GM21529 (cell line): ENCODE measurements at regions not wholly inside any gene's neighbourhood (a gene's known extent, or its start where the extent isn't known, plus 50 kb on each side); places are given as distances from the start of the nearest gene placed in this dataset.

Experiments used
- ATAC-seq: cut with Tn5 transposase; IDR thresholded peaks from one replicate; pipeline ENCODE4 v1.9.1; 2021; ENCODE audit not compliant: unreplicated experiment

DNA sequence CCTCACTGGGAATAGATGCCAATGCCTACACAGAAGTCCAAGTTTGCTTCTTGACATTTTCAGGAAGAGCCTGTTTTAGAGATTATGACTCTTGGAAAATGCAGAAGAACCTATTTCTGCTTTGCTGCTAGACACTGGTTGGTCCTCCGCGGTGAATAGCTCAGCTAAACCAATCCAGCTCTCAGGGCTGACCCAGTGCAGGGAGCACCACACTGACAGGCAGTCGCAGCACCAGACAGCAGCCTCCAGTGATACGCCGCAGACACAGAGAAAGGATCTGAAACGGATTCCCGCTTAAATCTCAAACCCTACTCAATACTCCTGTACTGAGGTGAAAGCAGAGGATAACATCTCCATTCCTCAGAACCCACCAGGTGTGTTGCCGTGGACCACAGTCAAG lies 183.4 kb downstream of the ENGASE start:
- ATAC-seq, result no peak

- ATAC-seq, result no peak
These were observed 181.4 kb downstream of the ENGASE start for GRCh38 chr17:79255926-79256585.

- no peak for ATAC-seq
These were observed 180.8 kb downstream of the ENGASE start for GRCh38 chr17:79255456-79255855.

DNA sequence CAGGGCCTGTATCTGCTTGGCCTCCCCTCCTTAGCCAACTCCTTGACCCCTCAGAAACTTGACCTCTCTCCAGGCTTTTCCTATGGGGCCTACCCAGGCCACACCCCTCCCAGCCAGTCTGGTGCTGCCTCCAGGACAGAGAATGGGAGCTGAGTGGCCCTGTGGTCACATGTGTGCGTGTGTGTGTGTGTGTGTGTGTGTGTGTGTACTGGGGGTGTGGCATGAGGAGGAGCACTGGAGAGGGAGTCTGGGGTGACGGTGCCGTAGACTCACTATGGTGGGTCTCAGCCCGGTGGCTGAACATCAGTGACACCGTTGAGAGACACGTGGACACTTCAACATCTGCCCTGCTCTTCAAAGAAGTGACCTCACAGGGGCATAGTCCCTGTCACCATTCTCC lies 180.4 kb downstream of the ENGASE start:
- no peak for ATAC-seq

DNA sequence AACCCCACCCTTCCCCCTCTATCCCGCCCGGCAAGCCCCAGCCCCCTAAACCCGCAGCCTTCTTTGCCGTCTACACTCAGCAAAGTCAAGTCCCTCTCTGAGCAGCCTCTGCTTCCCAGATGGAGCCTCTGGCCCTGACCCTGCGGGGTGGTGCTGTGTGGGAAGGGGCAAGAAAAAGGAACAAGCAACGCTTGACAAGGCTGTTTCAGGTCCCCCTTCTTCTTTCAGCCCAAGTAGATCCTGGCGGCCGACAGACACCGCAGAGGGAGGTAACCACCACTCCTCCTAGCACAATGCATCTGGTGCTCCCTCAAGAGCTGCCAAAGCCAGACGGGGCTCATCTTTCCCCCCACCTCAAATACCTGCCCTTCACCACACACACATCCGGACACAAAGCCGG lies 178.3 kb downstream of the ENGASE start:
- ATAC-seq, result no peak

- ATAC-seq, result no peak
These were observed 177.2 kb downstream of the ENGASE start for GRCh38 chr17:79251824-79252223.

GRCh38 chr17:79249929-79250521 lies 175.4 kb downstream of the ENGASE start:
- ATAC-seq, result no peak

DNA sequence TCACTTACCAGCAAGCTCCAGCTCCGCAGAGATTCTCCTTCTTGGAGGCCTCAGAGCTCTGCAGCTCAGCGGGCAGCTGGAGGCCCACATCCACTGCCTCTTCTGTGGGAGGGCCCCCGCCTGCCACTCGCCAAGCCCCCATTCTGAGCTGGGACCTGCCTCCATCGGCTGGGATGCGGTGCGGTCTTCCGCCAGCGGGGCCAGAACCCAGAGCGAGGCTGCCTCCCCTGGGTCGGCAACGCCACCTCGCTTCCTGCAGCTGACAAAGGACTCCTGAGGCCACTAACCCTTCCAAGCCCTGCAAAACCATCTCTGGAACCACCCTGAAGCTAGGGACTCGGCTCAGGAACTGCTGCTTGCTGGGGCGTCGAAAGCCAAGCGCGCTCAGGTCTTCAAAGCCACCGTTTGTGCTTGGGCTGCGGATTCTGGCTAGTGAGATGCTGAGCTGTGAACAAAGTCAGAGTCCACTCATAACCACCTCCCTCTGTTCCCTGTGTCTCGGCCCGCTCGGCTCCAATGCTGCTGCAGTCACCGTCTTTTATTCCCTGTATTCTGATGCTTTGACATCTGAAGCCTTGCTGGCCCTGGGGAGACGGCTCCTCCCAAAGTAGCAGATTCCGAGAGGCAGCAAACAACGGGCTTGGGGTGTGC lies 174.3 kb downstream of the ENGASE start:
- ATAC-seq, result no peak

GRCh38 chr17:79246225-79247190 lies 171.9 kb downstream of the ENGASE start:
- no peak for ATAC-seq

GRCh38 chr17:79244665-79245064 lies 170.0 kb downstream of the ENGASE start:
- ATAC-seq, result no peak

- no peak for ATAC-seq
These were observed 169.4 kb downstream of the ENGASE start for GRCh38 chr17:79243996-79244395.

- ATAC-seq, result no peak
These were observed 169.0 kb downstream of the ENGASE start for GRCh38 chr17:79243603-79243990.

- no peak for ATAC-seq
These were observed 168.4 kb downstream of the ENGASE start for GRCh38 chr17:79242873-79243602.

DNA sequence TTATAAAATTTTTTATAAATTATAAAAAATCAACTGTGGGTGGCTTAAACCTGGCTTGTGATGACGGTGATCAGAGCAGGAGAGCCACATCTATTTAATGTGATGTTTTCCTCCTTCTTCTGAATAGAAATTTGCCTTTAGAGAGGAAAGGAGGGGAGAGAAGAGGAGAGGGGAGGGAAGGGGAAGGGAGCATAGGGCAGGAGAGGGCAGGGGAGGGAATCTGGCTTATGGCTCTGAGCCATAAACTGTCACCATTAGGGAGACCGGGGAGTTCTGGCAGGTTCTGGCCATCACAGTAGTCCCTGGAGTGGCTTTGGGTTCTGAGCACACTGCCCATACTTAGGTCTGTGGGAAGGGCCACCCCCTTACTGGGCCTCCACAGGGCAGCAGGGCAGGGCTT lies 167.8 kb downstream of the ENGASE start:
- no peak for ATAC-seq

DNA sequence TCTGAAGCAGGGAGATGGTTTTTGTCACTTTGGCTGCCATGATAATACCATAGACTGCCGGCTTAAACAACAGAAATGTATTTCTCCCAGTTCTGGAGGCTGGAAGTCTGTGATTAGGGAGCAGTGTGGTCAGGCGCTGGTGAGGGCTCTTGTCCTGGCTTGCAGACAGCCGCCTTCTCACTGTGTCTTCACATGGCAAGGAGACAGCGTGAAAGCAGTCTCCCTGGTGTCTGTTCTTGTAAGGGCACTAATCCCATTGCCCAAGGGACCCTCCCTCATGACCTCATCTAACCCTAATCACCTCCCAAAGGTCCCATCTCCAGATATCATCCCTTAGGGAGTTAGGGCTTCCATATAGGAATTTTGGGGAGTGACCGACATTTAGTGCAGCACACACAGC lies 167.0 kb downstream of the ENGASE start:
- ATAC-seq, result no peak

DNA sequence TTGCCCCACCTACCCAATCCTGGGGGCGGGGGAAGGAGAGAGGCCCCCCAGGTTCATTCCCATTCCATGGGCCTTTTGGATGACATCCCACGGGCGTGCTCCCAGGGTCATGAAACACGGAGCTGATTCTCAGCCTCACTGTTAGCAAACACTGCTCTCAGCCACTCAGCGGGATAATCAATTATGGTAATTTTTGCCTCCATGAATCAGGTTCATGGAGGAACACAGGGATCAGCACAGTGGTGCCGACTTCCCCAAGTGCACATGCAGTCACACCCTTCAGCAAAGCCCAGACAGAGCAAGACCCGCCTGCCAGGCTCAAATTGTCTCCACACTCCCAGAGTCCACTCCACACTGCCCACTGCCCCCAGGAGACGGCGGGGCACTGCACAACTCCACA lies 164.6 kb downstream of the ENGASE start:
- ATAC-seq, result no peak

DNA sequence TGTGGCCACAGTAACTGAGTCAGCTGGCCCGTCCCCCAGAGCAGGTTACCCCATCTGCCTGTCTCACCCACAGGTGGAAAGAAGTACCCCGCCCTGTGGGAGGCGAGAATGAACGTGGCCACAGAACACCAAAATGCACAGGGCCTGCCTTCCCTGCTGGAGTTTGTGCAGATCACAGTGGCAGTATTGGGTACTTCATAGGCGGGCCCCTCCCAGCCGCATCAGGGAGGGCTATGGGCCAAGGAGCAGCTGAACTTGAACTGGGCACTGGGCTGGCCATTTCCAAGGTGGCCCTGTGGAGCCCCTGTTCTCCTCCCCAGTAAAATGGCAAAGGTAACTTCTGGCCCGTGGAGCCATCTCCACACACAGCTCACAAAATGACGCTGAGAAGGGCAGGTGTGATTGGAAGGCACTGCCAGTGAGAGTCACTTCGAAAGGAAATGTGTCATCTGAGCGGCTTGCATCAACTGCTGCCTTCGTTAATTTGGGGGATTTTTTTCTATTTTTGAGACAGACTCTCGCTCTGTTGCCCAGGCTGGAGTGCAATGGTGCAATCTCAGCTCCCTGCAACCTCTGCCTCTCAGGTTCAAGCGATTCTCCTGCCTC lies 162.9 kb downstream of the ENGASE start:
- ATAC-seq, result no peak

GRCh38 chr17:79235808-79236207 lies 161.2 kb downstream of the ENGASE start:
- ATAC-seq, result no peak

DNA sequence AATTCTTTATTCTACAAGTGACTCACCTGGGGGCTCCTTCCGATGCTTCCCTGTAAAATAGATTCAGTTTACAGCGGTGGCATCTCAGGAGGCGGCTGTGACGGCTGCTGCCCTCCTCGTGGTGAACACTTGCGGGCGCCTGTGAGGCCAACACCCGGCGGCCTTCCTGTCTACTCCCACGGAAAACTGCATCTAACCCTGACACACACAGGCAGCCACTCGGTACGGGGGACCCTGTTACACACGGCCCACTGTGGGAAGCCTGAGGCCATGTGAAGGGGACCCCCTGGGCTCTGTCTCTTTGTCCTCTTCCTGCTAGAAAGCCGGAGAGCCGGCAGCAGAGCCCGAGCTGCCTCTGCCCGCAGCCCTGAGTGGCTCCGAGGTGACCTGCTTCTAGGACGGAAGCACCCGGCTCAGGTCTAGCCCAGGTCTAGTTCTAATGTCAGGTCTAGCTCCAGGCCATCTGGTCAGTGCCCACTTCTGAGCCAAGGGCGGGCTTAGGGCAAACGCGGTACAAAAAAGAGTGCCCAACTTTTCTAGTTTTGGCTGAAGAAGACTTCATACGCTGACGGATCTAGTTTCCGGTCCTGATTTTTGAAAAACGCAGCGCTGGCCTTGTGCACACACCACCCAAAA lies 159.4 kb downstream of the ENGASE start:
- ATAC-seq, result no peak

DNA sequence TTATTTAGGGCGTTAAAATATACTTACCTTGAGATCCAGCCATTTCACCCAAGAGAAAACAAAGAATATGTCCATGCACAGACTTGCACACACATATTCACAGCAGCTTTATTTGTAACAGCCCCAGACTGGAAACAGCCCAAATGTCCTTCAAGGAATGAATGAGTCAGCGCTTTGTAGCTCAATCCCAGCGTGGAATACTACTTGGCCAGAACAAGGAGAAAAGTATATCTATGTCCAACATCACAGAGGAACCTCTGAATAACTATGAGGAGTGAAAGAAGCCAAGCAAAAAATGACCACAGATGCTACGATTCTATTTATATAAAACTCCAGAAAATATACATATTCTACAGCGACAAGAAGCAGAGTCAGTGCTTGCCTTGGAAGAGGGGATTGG lies 158.3 kb downstream of the ENGASE start:
- no peak for ATAC-seq
